OCI-LY1 (cell line): ENCODE measurements at regions not wholly inside any gene's neighbourhood (a gene's known extent, or its start where the extent isn't known, plus 50 kb on each side); places are given as distances from the start of the nearest gene placed in this dataset.

Source experiments
- H2AFZ ChIP-seq: fragments of 200-600 bp; sonication (generic), shearing (Covaris generic); 2 replicates; pipeline ENCODE4 v1.6.0; 2014; ENCODE audit warnings: antibody characterized with exemption, mild to moderate bottlenecking, low read length
- H3F3A ChIP-seq: fragments of 200-600 bp; sonication (generic), shearing (Covaris generic); 2 replicates; pipeline ENCODE4 v1.6.0; 2014; ENCODE audit warnings: mild to moderate bottlenecking, antibody characterized with exemption, low read length, moderate library complexity; ENCODE audit not compliant: insufficient read depth
- H3K27ac ChIP-seq: fragments of 200-600 bp; sonication (generic); 2 replicates; pipeline ENCODE4 v1.5.1; 2014; ENCODE audit warnings: low read length, mixed run types, mild to moderate bottlenecking, low read depth; ENCODE audit not compliant: poor library complexity, severe bottlenecking
- H3K27me3 ChIP-seq: fragments of 200-600 bp; sonication (generic); 2 replicates; pipeline ENCODE4 v1.6.0; 2014; ENCODE audit warnings: antibody characterized with exemption, mild to moderate bottlenecking, low read length, moderate library complexity; ENCODE audit not compliant: insufficient read depth
- H3K36me3 ChIP-seq: fragments of 200-600 bp; sonication (generic); 2 replicates; pipeline ENCODE4 v1.6.1; 2014; ENCODE audit warnings: mild to moderate bottlenecking, antibody characterized with exemption, low read length, moderate library complexity, mixed read lengths; ENCODE audit not compliant: insufficient read depth
- H3K4me1 ChIP-seq: fragments of 200-600 bp; sonication (generic); 2 replicates; pipeline ENCODE4 v1.5.1; 2014; ENCODE audit warnings: mild to moderate bottlenecking, low read length, moderate library complexity; ENCODE audit not compliant: insufficient read depth, severe bottlenecking
- H3K4me2 ChIP-seq: fragments of 200-600 bp; sonication (generic), shearing (Covaris generic); 2 replicates; pipeline ENCODE4 v1.6.1; 2014; ENCODE audit warnings: low read length
- H3K4me3 ChIP-seq: fragments of 200-600 bp; sonication (generic); 2 replicates; pipeline ENCODE4 v1.5.1; 2014; ENCODE audit warnings: low read length, low read depth, mild to moderate bottlenecking, mixed read lengths; ENCODE audit not compliant: poor library complexity, severe bottlenecking
- H3K79me2 ChIP-seq: fragments of 200-600 bp; shearing (Covaris generic); 2 replicates; pipeline ENCODE4 v1.6.1; 2016; ENCODE audit warnings: mixed run types, low read length, mixed read lengths; ENCODE audit not compliant: insufficient read depth
- H3K9ac ChIP-seq: fragments of 200-600 bp; sonication (generic), shearing (Covaris generic); 2 replicates; pipeline ENCODE4 v1.6.1; 2014; ENCODE audit warnings: mild to moderate bottlenecking, low read length, mixed read lengths
- H3K9me2 ChIP-seq: fragments of 200-600 bp; sonication (generic), shearing (Covaris generic); 2 replicates; pipeline ENCODE4 v1.6.1; 2014; ENCODE audit warnings: low read depth, mild to moderate bottlenecking, low read length, mixed read lengths
- H3K9me3 ChIP-seq: fragments of 200-600 bp; shearing (Covaris generic); 2 replicates; pipeline ENCODE4 v1.6.1; 2014; ENCODE audit warnings: low read length, mixed read lengths
- H4K20me1 ChIP-seq: fragments of 200-600 bp; sonication (generic), shearing (Covaris generic); 2 replicates; pipeline ENCODE4 v1.6.0; 2016; ENCODE audit warnings: mild to moderate bottlenecking, low read length; ENCODE audit not compliant: insufficient read depth
- EZH2 ChIP-seq: fragments of 200-600 bp; sonication (generic), shearing (Covaris generic); IDR thresholded peaks from 2 replicates; pipeline ENCODE4 v1.8.0; 2017; ENCODE audit warnings: borderline replicate concordance, mixed run types, mild to moderate bottlenecking, antibody characterized with exemption, low read length, moderate library complexity, mixed read lengths
- TF ChIP-seq, protein P1 (sequence below): fragments of 200-600 bp; sonication (generic), shearing (Covaris generic); IDR thresholded peaks from 2 replicates; pipeline ENCODE4 v1.5.1; 2017; ENCODE audit warnings: mild to moderate bottlenecking, antibody characterized with exemption, low read length, moderate library complexity, mixed read lengths

DNA sequence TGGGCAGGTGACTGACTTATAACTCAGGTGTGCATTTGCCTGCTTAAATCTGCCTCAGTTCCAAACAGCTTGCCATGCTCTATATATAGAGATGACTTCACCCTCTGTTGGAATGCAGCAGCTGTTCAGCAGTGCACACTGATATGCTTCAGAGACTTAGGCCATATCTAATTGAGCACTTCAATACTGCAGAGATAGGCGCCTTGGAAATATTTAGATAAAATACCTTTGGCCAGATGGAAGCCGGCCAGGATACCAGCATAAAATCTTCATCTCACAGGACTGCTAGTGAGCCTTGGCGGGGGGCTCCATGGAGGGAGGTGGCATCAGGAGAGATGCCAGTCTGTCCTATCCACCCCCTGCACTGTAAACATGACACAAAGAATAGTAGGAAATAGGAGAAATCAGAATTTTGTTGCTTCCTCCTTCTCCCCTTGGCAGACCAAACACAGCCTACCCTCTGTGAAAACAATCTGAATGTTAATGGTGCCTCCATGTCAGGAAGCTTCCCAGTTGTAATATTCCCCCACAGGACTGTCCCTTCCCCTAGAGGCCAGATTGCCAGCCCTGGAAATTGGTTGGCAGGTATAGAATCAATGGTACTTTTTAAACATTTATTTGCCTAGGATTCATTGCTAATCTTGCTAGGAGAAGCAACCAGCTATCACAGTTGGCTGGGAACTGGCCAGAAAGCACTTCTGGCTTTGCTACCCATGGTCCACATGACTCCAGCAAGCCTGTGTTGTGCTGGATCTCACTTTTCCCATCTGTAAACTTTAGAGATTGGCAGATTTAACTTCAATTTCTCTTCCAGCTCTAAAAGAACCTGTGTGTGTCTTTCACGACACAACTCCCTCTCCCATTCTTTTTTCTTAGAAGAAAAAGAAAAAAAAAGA lies 215.5 kb upstream of the KCNMB2 start:
- Histone ChIP-seq H3K9me2 (no peaks in the 10 kb centered on the region), H3K79me2 (no peaks in the 10 kb centered on the region), H3K9ac (no peak overlapping the region), H3K4me2 (no peak overlapping the region), H3K9me3 (no peaks in the 10 kb centered on the region), H3K27ac (no peak overlapping the region), H3K4me1 (no peaks in the 10 kb centered on the region), H3K4me3 (no peak overlapping the region), H3K27me3 (no peaks in the 10 kb centered on the region), H3K36me3 (no peaks in the 10 kb centered on the region), H4K20me1 (no peaks in the 10 kb centered on the region), H2AFZ (no peak overlapping the region), H3F3A (no peaks in the 10 kb centered on the region)
- TF ChIP-seq, protein P1, sequence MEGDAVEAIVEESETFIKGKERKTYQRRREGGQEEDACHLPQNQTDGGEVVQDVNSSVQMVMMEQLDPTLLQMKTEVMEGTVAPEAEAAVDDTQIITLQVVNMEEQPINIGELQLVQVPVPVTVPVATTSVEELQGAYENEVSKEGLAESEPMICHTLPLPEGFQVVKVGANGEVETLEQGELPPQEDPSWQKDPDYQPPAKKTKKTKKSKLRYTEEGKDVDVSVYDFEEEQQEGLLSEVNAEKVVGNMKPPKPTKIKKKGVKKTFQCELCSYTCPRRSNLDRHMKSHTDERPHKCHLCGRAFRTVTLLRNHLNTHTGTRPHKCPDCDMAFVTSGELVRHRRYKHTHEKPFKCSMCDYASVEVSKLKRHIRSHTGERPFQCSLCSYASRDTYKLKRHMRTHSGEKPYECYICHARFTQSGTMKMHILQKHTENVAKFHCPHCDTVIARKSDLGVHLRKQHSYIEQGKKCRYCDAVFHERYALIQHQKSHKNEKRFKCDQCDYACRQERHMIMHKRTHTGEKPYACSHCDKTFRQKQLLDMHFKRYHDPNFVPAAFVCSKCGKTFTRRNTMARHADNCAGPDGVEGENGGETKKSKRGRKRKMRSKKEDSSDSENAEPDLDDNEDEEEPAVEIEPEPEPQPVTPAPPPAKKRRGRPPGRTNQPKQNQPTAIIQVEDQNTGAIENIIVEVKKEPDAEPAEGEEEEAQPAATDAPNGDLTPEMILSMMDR = no peak
- TF ChIP-seq EZH2 = no peak

DNA sequence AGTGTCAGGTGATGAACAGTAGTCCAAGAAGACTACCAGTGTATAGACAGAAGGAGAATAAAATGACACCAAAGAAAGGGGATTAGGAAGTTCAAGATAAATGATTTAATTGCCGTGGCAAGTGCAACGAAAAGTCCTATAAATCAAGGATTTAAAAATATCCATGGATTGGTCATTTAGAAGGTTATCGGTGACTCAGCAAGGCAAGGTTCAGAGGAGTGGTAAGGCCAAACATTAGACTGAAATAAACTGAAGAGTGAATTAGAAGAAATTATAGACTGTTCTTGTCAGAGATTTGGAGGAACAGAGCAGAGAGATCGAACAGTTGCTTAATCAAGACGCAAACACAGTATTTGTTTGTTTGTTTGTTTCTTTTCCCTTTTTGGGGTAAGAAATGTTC lies 211.9 kb upstream of the KCNMB2 start:
- Histone ChIP-seq H3K4me2 (no peak overlapping the region), H3K36me3 (no peaks in the 10 kb centered on the region), H3K9ac (no peak overlapping the region), H3K4me1 (no peaks in the 10 kb centered on the region), H3F3A (no peaks in the 10 kb centered on the region), H2AFZ (no peak overlapping the region), H3K4me3 (no peak overlapping the region), H3K27ac (no peak overlapping the region), H4K20me1 (no peaks in the 10 kb centered on the region), H3K9me3 (no peaks in the 10 kb centered on the region), H3K9me2 (no peaks in the 10 kb centered on the region), H3K79me2 (no peaks in the 10 kb centered on the region), H3K27me3 (no peaks in the 10 kb centered on the region)
- no peak for TF ChIP-seq EZH2
- TF ChIP-seq, protein P1 = no peak

DNA sequence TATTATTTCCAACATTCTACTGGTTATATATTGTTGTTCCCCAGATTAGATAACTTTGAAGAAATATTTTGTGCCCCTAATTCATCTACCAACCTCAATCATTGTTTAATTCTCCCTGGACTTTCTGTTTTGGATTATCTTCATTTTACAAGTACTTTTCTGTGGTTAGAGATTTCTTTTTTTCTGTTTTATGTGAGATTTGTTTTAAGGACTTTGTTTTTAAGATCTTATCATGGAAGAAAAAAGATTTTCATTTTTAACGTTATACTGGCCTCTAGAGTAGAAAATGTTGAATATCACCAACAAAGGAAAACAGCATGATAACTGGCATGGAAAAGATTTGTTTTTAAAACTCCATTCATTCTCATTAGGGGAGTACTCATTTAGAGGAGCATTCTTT lies 210.9 kb upstream of the KCNMB2 start:
- no peak overlapping the region for H2AFZ ChIP-seq
- H3K79me2 ChIP-seq = no peaks in the 10 kb centered on the region
- H3F3A ChIP-seq = no peaks in the 10 kb centered on the region
- no peaks in the 10 kb centered on the region for H3K27me3 ChIP-seq
- TF ChIP-seq EZH2 = no peak
- TF ChIP-seq, protein P1 = no peak
- H3K4me1 ChIP-seq = no peaks in the 10 kb centered on the region
- no peak overlapping the region for H3K27ac ChIP-seq
- no peak overlapping the region for H3K4me2 ChIP-seq
- H3K4me3 ChIP-seq = no peak overlapping the region
- no peaks in the 10 kb centered on the region for H3K9me2 ChIP-seq
- H3K36me3 ChIP-seq = no peaks in the 10 kb centered on the region
- H4K20me1 ChIP-seq = no peaks in the 10 kb centered on the region
- no peak overlapping the region for H3K9ac ChIP-seq
- no peaks in the 10 kb centered on the region for H3K9me3 ChIP-seq
